OCI-LY7 (cell line): ENCODE measurements at regions not wholly inside any gene's neighbourhood (a gene's known extent, or its start where the extent isn't known, plus 50 kb on each side); places are given as distances from the start of the nearest gene placed in this dataset.
A peak's percentile ranks its signal among the peaks of the same experiment; 100 is the strongest.

Experiments
- BruUV-seq: library from RNA; stranded (reverse); fragments of 400-500 nt; replicated peaks from 2 replicates; lab custom pipeline; 2021; lab: Mats Ljungman, UMichigan
- CTCF ChIA-PET: fragments of 300-600 bp; sonication (Branson Sonifier 250); formaldehyde crosslinking; loops from one replicate; lab custom pipeline; 2022; ENCODE audit warnings: antibody characterized with exemption; ENCODE audit not compliant: unreplicated experiment; lab: Charles Lee
- POLR2A ChIA-PET: fragments of 300-600 bp; sonication (Branson Sonifier 250); formaldehyde crosslinking; loops from one replicate; lab custom pipeline; 2022; ENCODE audit warnings: antibody characterized with exemption; lab: Charles Lee
- DNase-seq: peaks from one replicate; pipeline ENCODE4 v3.0.0-alpha.2; 2015; ENCODE audit warnings: low spot score
- H2AFZ ChIP-seq: fragments of 200-600 bp; sonication (generic), shearing (Covaris generic); 2 replicates; pipeline ENCODE4 v1.6.1; 2014; ENCODE audit warnings: mild to moderate bottlenecking, antibody characterized with exemption, low read length, moderate library complexity
- H3K27ac ChIP-seq: fragments of 200-600 bp; sonication (generic); 2 replicates; pipeline ENCODE4 v1.5.1; 2014; ENCODE audit warnings: mixed run types, low read depth, mild to moderate bottlenecking, moderate library complexity, low read length, inconsistent platforms; ENCODE audit not compliant: poor library complexity, severe bottlenecking
- H3K36me3 ChIP-seq: fragments of 200-600 bp; sonication (generic); 2 replicates; pipeline ENCODE4 v1.6.1; 2014; ENCODE audit warnings: mild to moderate bottlenecking, antibody characterized with exemption, low read length, moderate library complexity, mixed read lengths; ENCODE audit not compliant: insufficient read depth
- H3K4me1 ChIP-seq: fragments of 200-600 bp; sonication (generic); 2 replicates; pipeline ENCODE4 v1.5.1; 2014; ENCODE audit warnings: mild to moderate bottlenecking, low read length; ENCODE audit not compliant: insufficient read depth, poor library complexity, severe bottlenecking
- H3K4me2 ChIP-seq: fragments of 200-600 bp; sonication (generic); 2 replicates; pipeline ENCODE4 v1.6.1; 2014; ENCODE audit warnings: mild to moderate bottlenecking, low read length
- H3K4me3 ChIP-seq: fragments of 200-600 bp; sonication (generic); 2 replicates; pipeline ENCODE4 v1.5.1; 2014; ENCODE audit warnings: mild to moderate bottlenecking, low read depth, low read length; ENCODE audit not compliant: poor library complexity, severe bottlenecking
- H3K79me2 ChIP-seq: fragments of 200-600 bp; sonication (generic); 2 replicates; pipeline ENCODE4 v1.6.1; 2016; ENCODE audit warnings: low read depth, mild to moderate bottlenecking, low read length, moderate library complexity, mixed read lengths; ENCODE audit not compliant: insufficient read depth
- H3K9me2 ChIP-seq: fragments of 200-600 bp; sonication (generic); 2 replicates; pipeline ENCODE4 v1.6.1; 2016; ENCODE audit warnings: mild to moderate bottlenecking, low read length, mixed read lengths; ENCODE audit not compliant: insufficient read depth
- H3K9me3 ChIP-seq: fragments of 200-600 bp; sonication (generic); 2 replicates; pipeline ENCODE4 v1.6.1; 2014; ENCODE audit warnings: mild to moderate bottlenecking, mixed run types, low read length, mixed read lengths
- H4K20me1 ChIP-seq: fragments of 200-600 bp; sonication (generic); 2 replicates; pipeline ENCODE4 v1.6.1; 2014; ENCODE audit warnings: mild to moderate bottlenecking, antibody characterized with exemption, low read length, moderate library complexity, mixed read lengths; ENCODE audit not compliant: insufficient read depth
- CTCF ChIP-seq: fragments of 200-600 bp; sonication (generic); conservative IDR thresholded peaks from 2 replicates; pipeline ENCODE4 v1.5.1; 2014; ENCODE audit warnings: mild to moderate bottlenecking, antibody characterized with exemption, low read length, moderate library complexity, mixed read lengths
- EZH2phosphoT487 ChIP-seq: fragments of 200-600 bp; sonication (generic); IDR thresholded peaks from 2 replicates; pipeline ENCODE4 v1.6.1; 2018; ENCODE audit warnings: low read depth, borderline replicate concordance, mild to moderate bottlenecking, mixed run types, antibody characterized with exemption, low read length, moderate library complexity, mixed read lengths
- intact Hi-C: fragments of 100-400 bp; cut with micrococcal nuclease; formaldehyde crosslinking; loops from one replicate; pipeline ENCODE4 v1.10.0; 2022; ENCODE audit not compliant: unreplicated experiment

- ChIA-PET CTCF (no interaction called here), POLR2A (no interaction called here)
- H3K4me1 ChIP-seq: no peaks in the 10 kb centered on the region
- DNase-seq: no peak
- H3K36me3 ChIP-seq: no peaks in the 10 kb centered on the region
- no peak overlapping the region for H3K27ac ChIP-seq
- BruUV-seq: no TSS peak
- no peaks in the 10 kb centered on the region for H3K79me2 ChIP-seq
- no peak overlapping the region for H3K4me2 ChIP-seq
- no peaks in the 10 kb centered on the region for H3K9me2 ChIP-seq
- H3K4me3 ChIP-seq: no peak overlapping the region
- no peaks in the 10 kb centered on the region for H3K9me3 ChIP-seq
- no peak overlapping the region for H2AFZ ChIP-seq
- intact Hi-C loops: loop anchor here (5.0 kb wide), 1 partner anchor 325 kb away; no protein-coding TSS in a partner anchor
- H4K20me1 ChIP-seq: no peaks in the 10 kb centered on the region
- no peak for TF ChIP-seq EZH2phosphoT487
These were observed 57.2 kb upstream of the ANK3 start for GRCh38 chr10:60446851-60447250.

- H3K4me3 ChIP-seq: no peak overlapping the region
- H3K27ac ChIP-seq: no peak overlapping the region
- CTCF ChIA-PET: interaction anchor here (1.1 kb wide), 1 partner anchor 346 kb away, joined by 3 read pairs; no protein-coding TSS in a partner anchor
- intact Hi-C loops: loop anchor here (5.0 kb wide), 1 partner anchor 326 kb away; no protein-coding TSS in a partner anchor
- no peaks in the 10 kb centered on the region for H3K4me1 ChIP-seq
- POLR2A ChIA-PET: interaction anchor here (0.7 kb wide), 1 partner anchor 124 kb away, joined by 3 read pairs; no protein-coding TSS in a partner anchor
- BruUV-seq: no TSS peak
- no peak for DNase-seq
- no peaks in the 10 kb centered on the region for H3K9me2 ChIP-seq
- H2AFZ ChIP-seq: no peak overlapping the region
- no peak overlapping the region for H3K4me2 ChIP-seq
- no peaks in the 10 kb centered on the region for H3K9me3 ChIP-seq
- no peaks in the 10 kb centered on the region for H3K79me2 ChIP-seq
- no peak for TF ChIP-seq CTCF
- TF ChIP-seq EZH2phosphoT487: no peak
- H4K20me1 ChIP-seq: no peaks in the 10 kb centered on the region
- H3K36me3 ChIP-seq: no peaks in the 10 kb centered on the region
These were observed 56.6 kb upstream of the ANK3 start for GRCh38 chr10:60446070-60446833.

GRCh38 chr10:60444494-60445064 is 54.9 kb upstream of the ANK3 start:
- Histone ChIP-seq H3K79me2 (no peaks in the 10 kb centered on the region), H3K4me1 (no peaks in the 10 kb centered on the region), H3K9me3 (no peaks in the 10 kb centered on the region), H3K4me2 (no peak overlapping the region), H2AFZ (no peak overlapping the region), H3K9me2 (no peaks in the 10 kb centered on the region), H3K27ac (no peak overlapping the region), H3K36me3 (no peaks in the 10 kb centered on the region), H3K4me3 (no peak overlapping the region), H4K20me1 (no peaks in the 10 kb centered on the region)
- intact Hi-C loops: loop anchor here (1.0 to 5.0 kb wide), 2 partner anchors 201 to 328 kb away; no protein-coding TSS in a partner anchor
- BruUV-seq: no TSS peak
- POLR2A ChIA-PET: interaction anchor here (0.6 to 1.5 kb wide), 3 partner anchors 14 to 206 kb away, joined by 4 read pairs; no protein-coding TSS in a partner anchor
- TF ChIP-seq CTCF (peak; percentile 78), EZH2phosphoT487 (no peak)
- CTCF ChIA-PET: no interaction called here
- no peak for DNase-seq
